Omental fat pad (tissue), 3 donors: ENCODE measurements at regions not wholly inside any gene's neighbourhood (a gene's known extent, or its start where the extent isn't known, plus 50 kb on each side); places are given as distances from the start of the nearest gene placed in this dataset.
"Not testable (repeated sequence)": the region's sequence is repeated elsewhere in the genome, so short reads cannot be mapped to it uniquely, and the experiment has no call there.

Experiments used
- ATAC-seq: fragments of 150-250 bp; one replicate; pipeline ENCODE4 v1.9.1; 2016; ENCODE audit warnings: mild to moderate bottlenecking, moderate library complexity; ENCODE audit not compliant: low FRiP score
- DNase-seq: peaks from one replicate; pipeline ENCODE4 v3.0.0-alpha.2; 2019; ENCODE audit warnings: low spot score
- CTCF ChIP-seq, 3 donors: fragments of 450-650 bp; IDR thresholded peaks; one replicate each; pipeline ENCODE4 v1.5.1; 2016 to 2017; ENCODE audit warnings: antibody characterized with exemption in 3 of 3, mild to moderate bottlenecking in 3 of 3, moderate library complexity in 2 of 3

GRCh38 chr20:53792946-53793536 is 199.4 kb upstream of the ZNF217 start:
- ATAC-seq, result no peak
- DNase-seq, result no peak
- TF ChIP-seq CTCF (IDR thresholded peaks at IDR 0.05), result no peak

GRCh38 chr20:53789989-53790675 is 196.5 kb upstream of the ZNF217 start:
- TF ChIP-seq CTCF (IDR thresholded peaks at IDR 0.05), result no peak
- DNase-seq (no peak), ATAC-seq (no peak)

GRCh38 chr20:53788253-53789022 is 194.8 kb upstream of the ZNF217 start:
- no peak for ATAC-seq
- no peak for DNase-seq
- TF ChIP-seq CTCF (IDR thresholded peaks at IDR 0.05), result no peak

- DNase-seq, ATAC-seq: not testable (repeated sequence)
These were observed 193.9 kb upstream of the ZNF217 start for GRCh38 chr20:53787491-53787931.

- TF ChIP-seq CTCF (IDR thresholded peaks at IDR 0.05), result no peak
- ATAC-seq (no peak), DNase-seq (no peak)
These were observed 193.0 kb upstream of the ZNF217 start for GRCh38 chr20:53786445-53787267.

GRCh38 chr20:53786071-53786444 is 192.4 kb upstream of the ZNF217 start:
- no peak for TF ChIP-seq CTCF (IDR thresholded peaks at IDR 0.05)
- DNase-seq, result no peak
- ATAC-seq, result no peak

- ATAC-seq (no peak), DNase-seq (no peak)
- no peak for TF ChIP-seq CTCF (IDR thresholded peaks at IDR 0.05)
These were observed 191.7 kb upstream of the ZNF217 start for GRCh38 chr20:53785320-53785719.
